Large intestine (tissue), 3 donors: ENCODE measurements at regions not wholly inside any gene's neighbourhood (a gene's known extent, or its start where the extent isn't known, plus 50 kb on each side); places are given as distances from the start of the nearest gene placed in this dataset.

Source experiments
- DNase-seq, 2 donors: peaks; one replicate each; pipeline versions ENCODE4 v3.0.0 to v3.0.0-alpha.2; 2013
- H3K27ac ChIP-seq: one replicate; pipeline ENCODE4 v1.5.1; 2013; ENCODE audit warnings: low read length
- H3K27me3 ChIP-seq: 2 replicates; pipeline ENCODE4 v1.6.1; 2013; ENCODE audit warnings: low read length; ENCODE audit not compliant: control insufficient read depth, insufficient read depth
- H3K36me3 ChIP-seq: 2 replicates; pipeline ENCODE4 v1.6.1; 2013; ENCODE audit warnings: low read length; ENCODE audit not compliant: control insufficient read depth, insufficient read depth
- H3K4me1 ChIP-seq: one replicate; pipeline ENCODE4 v1.6.1; 2013; ENCODE audit warnings: low read length; ENCODE audit not compliant: control insufficient read depth, insufficient read depth
- H3K4me3 ChIP-seq: one replicate; pipeline ENCODE4 v1.5.1; 2013; ENCODE audit warnings: low read length
- H3K9me3 ChIP-seq: one replicate; pipeline ENCODE4 v1.6.1; 2013; ENCODE audit warnings: mild to moderate bottlenecking, low read depth, low read length, moderate library complexity; ENCODE audit not compliant: control insufficient read depth
- WGBS: methylation state at CpG from one replicate; pipeline ENCODE4 v1.1.5; 2013; ENCODE audit warnings: low lambda C conversion rate; ENCODE audit not compliant: insufficient coverage; 5-methylcytosine and 5-hydroxymethylcytosine counted together

- Histone ChIP-seq H3K27me3 (peaks cover 14% of the 10 kb centered on the region), H3K4me1 (no peaks in the 10 kb centered on the region), H3K4me3 (no peak overlapping the region), H3K9me3 (no peaks in the 10 kb centered on the region), H3K36me3 (no peaks in the 10 kb centered on the region), H3K27ac (no peak overlapping the region)
- WGBS = 100% methylated on average over 1 of the region's 3 CpGs
- DNase-seq = no peak
Measured at GRCh38 chr2:198242093-198242492, 437.7 kb downstream of the PLCL1 start.

GRCh38 chr2:198238429-198238828, 434.0 kb downstream of the PLCL1 start:
- H3K36me3 ChIP-seq = no peaks in the 10 kb centered on the region
- no peak overlapping the region for H3K27ac ChIP-seq
- H3K9me3 ChIP-seq = no peaks in the 10 kb centered on the region
- H3K4me1 ChIP-seq = no peaks in the 10 kb centered on the region
- DNase-seq = no peak
- no peak overlapping the region for H3K4me3 ChIP-seq
- peaks cover 16% of the 10 kb centered on the region for H3K27me3 ChIP-seq

- Histone ChIP-seq H3K27ac (no peak overlapping the region), H3K9me3 (no peaks in the 10 kb centered on the region), H3K36me3 (no peaks in the 10 kb centered on the region), H3K4me3 (no peak overlapping the region), H3K27me3 (peaks cover 14% of the 10 kb centered on the region), H3K4me1 (no peaks in the 10 kb centered on the region)
- no peak for DNase-seq
Measured at GRCh38 chr2:198236338-198236737, 431.9 kb downstream of the PLCL1 start.

GRCh38 chr2:198232281-198232680, 427.9 kb downstream of the PLCL1 start:
- no peaks in the 10 kb centered on the region for H3K4me1 ChIP-seq
- no peak overlapping the region for H3K27ac ChIP-seq
- no peak overlapping the region for H3K4me3 ChIP-seq
- no CpG with 5 or more reads among the region's 4 CpGs for WGBS
- H3K36me3 ChIP-seq = no peaks in the 10 kb centered on the region
- no peak for DNase-seq
- peaks cover 7% of the 10 kb centered on the region for H3K27me3 ChIP-seq
- H3K9me3 ChIP-seq = no peaks in the 10 kb centered on the region

GRCh38 chr2:198231562-198231961, 427.2 kb downstream of the PLCL1 start:
- peaks cover 3% of the 10 kb centered on the region for H3K27me3 ChIP-seq
- 100% methylated on average over 1 of the region's 1 CpG for WGBS
- H3K9me3 ChIP-seq = no peaks in the 10 kb centered on the region
- H3K36me3 ChIP-seq = no peaks in the 10 kb centered on the region
- DNase-seq = no peak
- no peaks in the 10 kb centered on the region for H3K4me1 ChIP-seq
- no peak overlapping the region for H3K27ac ChIP-seq
- no peak overlapping the region for H3K4me3 ChIP-seq

GRCh38 chr2:198220763-198221610, 416.6 kb downstream of the PLCL1 start:
- no CpG with 5 or more reads among the region's 4 CpGs for WGBS
- DNase-seq = no peak
- no peaks in the 10 kb centered on the region for H3K9me3 ChIP-seq
- no peaks in the 10 kb centered on the region for H3K27me3 ChIP-seq
- H3K4me3 ChIP-seq = no peak overlapping the region
- H3K36me3 ChIP-seq = no peaks in the 10 kb centered on the region
- H3K27ac ChIP-seq = no peak overlapping the region
- H3K4me1 ChIP-seq = no peaks in the 10 kb centered on the region

DNA sequence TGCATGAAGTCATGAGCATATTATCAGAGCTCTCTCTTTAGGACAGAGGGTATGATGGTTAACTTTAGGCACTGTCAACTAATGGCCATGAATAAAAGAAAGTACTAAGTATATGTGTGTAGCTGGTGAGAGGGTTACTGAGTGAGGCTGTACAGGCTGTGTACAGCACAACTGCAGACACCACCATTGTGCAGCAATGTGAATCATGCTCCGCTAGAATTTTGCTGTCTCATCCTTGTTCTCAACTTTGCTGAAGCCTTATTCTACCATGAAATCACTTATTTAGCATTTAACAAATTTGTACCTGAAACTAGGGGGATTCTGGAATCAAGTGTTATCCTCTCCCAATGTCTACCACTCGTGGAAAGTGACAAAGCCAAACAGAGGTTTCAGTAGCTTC, 414.9 kb downstream of the PLCL1 start:
- DNase-seq = no peak
- no peaks in the 10 kb centered on the region for H3K27me3 ChIP-seq
- no peaks in the 10 kb centered on the region for H3K4me1 ChIP-seq
- H3K27ac ChIP-seq = no peak overlapping the region
- H3K9me3 ChIP-seq = no peaks in the 10 kb centered on the region
- H3K4me3 ChIP-seq = no peak overlapping the region
- H3K36me3 ChIP-seq = no peaks in the 10 kb centered on the region
- 90% methylated on average over 2 of the region's 2 CpGs for WGBS

GRCh38 chr2:198214114-198214596, 409.8 kb downstream of the PLCL1 start:
- Histone ChIP-seq H3K9me3 (no peaks in the 10 kb centered on the region), H3K4me1 (no peaks in the 10 kb centered on the region), H3K36me3 (no peaks in the 10 kb centered on the region), H3K4me3 (no peak overlapping the region), H3K27ac (no peak overlapping the region), H3K27me3 (no peaks in the 10 kb centered on the region)
- no peak for DNase-seq
- WGBS = no CpG with 5 or more reads among the region's 5 CpGs

DNA sequence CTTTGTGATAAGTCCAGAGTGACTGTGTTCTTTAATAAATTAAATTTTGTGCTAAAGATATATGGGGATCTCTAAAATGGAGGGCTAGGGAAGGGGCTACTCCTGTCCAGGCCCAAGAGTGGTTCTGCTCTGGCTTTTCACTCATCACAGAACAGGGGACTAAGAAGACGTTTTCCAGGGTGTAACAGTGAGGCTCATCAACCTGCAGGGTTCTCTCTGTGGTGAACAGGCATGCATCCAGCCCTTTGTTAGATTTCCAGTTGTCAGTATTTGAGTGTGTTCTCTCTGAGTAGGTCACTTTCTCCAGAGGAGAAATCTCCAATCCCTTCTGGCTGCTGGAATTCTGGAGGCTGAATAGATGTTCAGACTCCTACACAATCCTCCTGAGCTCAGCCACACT, 408.9 kb downstream of the PLCL1 start:
- H3K36me3 ChIP-seq = no peaks in the 10 kb centered on the region
- H3K27ac ChIP-seq = no peak overlapping the region
- H3K4me3 ChIP-seq = no peak overlapping the region
- no peak for DNase-seq
- H3K4me1 ChIP-seq = no peaks in the 10 kb centered on the region
- no peaks in the 10 kb centered on the region for H3K9me3 ChIP-seq
- H3K27me3 ChIP-seq = no peaks in the 10 kb centered on the region
- no CpG with 5 or more reads among the region's 1 CpG for WGBS

DNA sequence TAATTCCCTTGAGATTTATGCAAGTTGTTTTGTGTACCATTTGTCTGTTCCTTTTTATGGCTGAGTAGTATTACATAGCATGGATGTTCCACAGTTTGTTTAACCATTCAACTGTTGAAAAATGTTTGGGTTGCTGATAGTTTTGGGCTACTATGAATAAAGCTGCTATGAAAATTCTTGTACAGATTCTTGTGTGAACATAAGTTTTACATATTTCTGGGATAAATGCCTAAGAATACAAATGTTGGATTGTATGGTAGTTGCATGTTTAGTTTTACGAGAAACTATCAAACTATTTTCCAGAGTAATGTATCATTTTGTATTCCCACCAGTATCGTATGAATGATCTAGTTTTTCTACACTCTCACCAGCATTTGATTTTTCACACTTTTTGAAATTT, 407.3 kb downstream of the PLCL1 start:
- Histone ChIP-seq H3K36me3 (no peaks in the 10 kb centered on the region), H3K4me3 (no peak overlapping the region), H3K27ac (no peak overlapping the region), H3K9me3 (no peaks in the 10 kb centered on the region), H3K4me1 (no peaks in the 10 kb centered on the region), H3K27me3 (no peaks in the 10 kb centered on the region)
- WGBS = 87% methylated on average over 2 of the region's 2 CpGs
- no peak for DNase-seq
